Keratinocyte (primary cell): ENCODE measurements at regions not wholly inside any gene's neighbourhood (a gene's known extent, or its start where the extent isn't known, plus 50 kb on each side); places are given as distances from the start of the nearest gene placed in this dataset.

Source experiments
- DNase-seq: peaks from one replicate; pipeline ENCODE4 v3.0.0-alpha.2; 2011; ENCODE audit warnings: low read depth, missing footprints, low spot score
- FAIRE-seq: peaks from 2 replicates; lab custom pipeline; 2011; peaks lifted over from hg19 to GRCh38; lab: Jason Lieb, UNC
- H2AFZ ChIP-seq: 2 replicates; pipeline ENCODE4 v1.6.0; 2012; ENCODE audit warnings: low read length, control low read depth, inconsistent platforms; ENCODE audit not compliant: control insufficient read depth
- H3K27ac ChIP-seq: 2 replicates; pipeline ENCODE4 v1.5.1; 2011; ENCODE audit warnings: low read length; ENCODE audit not compliant: control insufficient read depth, insufficient read depth
- H3K27me3 ChIP-seq: 3 replicates; pipeline ENCODE4 v1.6.0; 2011; ENCODE audit warnings: low read length; ENCODE audit not compliant: control insufficient read depth, insufficient read depth; ENCODE audit errors: extremely low read depth
- H3K36me3 ChIP-seq, 2 experiments: 2 replicates in 1 of 2; 3 replicates in 1 of 2; pipeline ENCODE4 v1.5.1; 2011; ENCODE audit warnings: low read length in 2 of 2, mild to moderate bottlenecking in 1 of 2; ENCODE audit not compliant: control insufficient read depth in 2 of 2, insufficient read depth in 2 of 2; ENCODE audit errors: extremely low read depth in 1 of 2
- H3K4me1 ChIP-seq: 3 replicates; pipeline ENCODE4 v1.5.1; 2011; ENCODE audit warnings: low read length; ENCODE audit not compliant: control insufficient read depth, insufficient read depth; ENCODE audit errors: extremely low read depth
- H3K4me2 ChIP-seq: 3 replicates; pipeline ENCODE4 v1.6.0; 2011; ENCODE audit warnings: low read depth, low read length; ENCODE audit not compliant: control insufficient read depth, insufficient read depth; ENCODE audit errors: extremely low read depth
- H3K4me3 ChIP-seq, 3 experiments: fragments of 200-600 bp in 1 of 3; sonication (generic) in 1 of 3; 2 replicates in 2 of 3; 3 replicates in 1 of 3; pipeline ENCODE4 v1.5.1; 2011 to 2016; ENCODE audit warnings: low read length in 3 of 3, mild to moderate bottlenecking in 3 of 3, control low read depth in 2 of 3, inconsistent platforms in 1 of 3, low read depth in 1 of 3, mixed read lengths in 1 of 3, mixed run types in 1 of 3, moderate library complexity in 1 of 3; ENCODE audit not compliant: control insufficient read depth in 2 of 3, insufficient read depth in 2 of 3; ENCODE audit errors: extremely low read depth in 1 of 3
- H3K79me2 ChIP-seq: 2 replicates; pipeline ENCODE4 v1.6.0; 2012; ENCODE audit warnings: low read length; ENCODE audit not compliant: control insufficient read depth, insufficient read depth
- H3K9ac ChIP-seq: 3 replicates; pipeline ENCODE4 v1.6.0; 2011; ENCODE audit warnings: low read length; ENCODE audit not compliant: control insufficient read depth, insufficient read depth; ENCODE audit errors: extremely low read depth
- H3K9me1 ChIP-seq: 3 replicates; pipeline ENCODE4 v1.6.0; 2011; ENCODE audit warnings: low read length; ENCODE audit not compliant: control insufficient read depth, insufficient read depth; ENCODE audit errors: extremely low read depth
- H3K9me3 ChIP-seq: 2 replicates; pipeline ENCODE4 v1.5.1; 2012; ENCODE audit warnings: low read depth, low read length; ENCODE audit not compliant: control insufficient read depth
- H4K20me1 ChIP-seq: 3 replicates; pipeline ENCODE4 v1.6.0; 2011; ENCODE audit warnings: low read length; ENCODE audit not compliant: control insufficient read depth, insufficient read depth; ENCODE audit errors: extremely low read depth
- CTCF ChIP-seq, 3 experiments: IDR thresholded peaks in 1 of 3; conservative IDR thresholded peaks in 1 of 3; optimal IDR thresholded peaks in 1 of 3; 2 replicates in 2 of 3; 3 replicates in 1 of 3; pipeline versions ENCODE3 to v1.5.1; 2011; ENCODE audit warnings: low read length in 3 of 3, mild to moderate bottlenecking in 3 of 3, moderate library complexity in 2 of 3, control low read depth in 1 of 3, inconsistent platforms in 1 of 3; ENCODE audit not compliant: insufficient read depth in 2 of 3; ENCODE audit errors: extremely low read depth in 1 of 3
- EZH2 ChIP-seq: IDR thresholded peaks from one replicate; pipeline ENCODE4 v1.6.1; 2012; ENCODE audit warnings: inconsistent platforms, mild to moderate bottlenecking, low read length, moderate library complexity
- dilution Hi-C: fragments of 300-500 bp; cut with MboI; formaldehyde crosslinking; loops from one replicate; pipeline ENCODE4 v1.7.0; 2020; ENCODE audit warnings: low sequenced_read_pairs; ENCODE audit not compliant: extremely low pct_ligation_motif_present

GRCh38 chr5:124796495-124796894, 50.1 kb upstream of the ZNF608 start:
- H3K9ac ChIP-seq: no peak overlapping the region
- no peaks in the 10 kb centered on the region for H3K36me3 ChIP-seq
- DNase-seq (no peak), FAIRE-seq (no peak)
- H3K79me2 ChIP-seq: no peaks in the 10 kb centered on the region
- H3K27ac ChIP-seq: no peak overlapping the region
- no peak overlapping the region for H3K4me3 ChIP-seq
- dilution Hi-C loops: no loop called here
- H3K4me1 ChIP-seq: no peaks in the 10 kb centered on the region
- no peak overlapping the region for H3K4me2 ChIP-seq
- no peaks in the 10 kb centered on the region for H4K20me1 ChIP-seq
- H3K9me3 ChIP-seq: no peaks in the 10 kb centered on the region
- TF ChIP-seq EZH2: no peak
- TF ChIP-seq CTCF (optimal IDR thresholded peaks at IDR 0.05 in 1 of 3, IDR thresholded peaks at IDR 0.05 in 1 of 3, conservative IDR thresholded peaks at IDR 0.05 in 1 of 3; ENCODE audit: extremely low read depth in 1 of 3, insufficient read depth in 2 of 3, low read length in 3 of 3): no peak
- no peak overlapping the region for H2AFZ ChIP-seq
- H3K27me3 ChIP-seq: no peaks in the 10 kb centered on the region
- H3K9me1 ChIP-seq: no peaks in the 10 kb centered on the region

GRCh38 chr5:124797665-124798087, 51.2 kb upstream of the ZNF608 start:
- Histone ChIP-seq H3K4me1 (no peaks in the 10 kb centered on the region), H3K27me3 (no peaks in the 10 kb centered on the region), H4K20me1 (no peaks in the 10 kb centered on the region), H3K9me1 (no peaks in the 10 kb centered on the region), H3K9ac (no peak overlapping the region), H3K79me2 (no peaks in the 10 kb centered on the region), H3K4me3 (no peak overlapping the region), H3K36me3 (no peaks in the 10 kb centered on the region), H2AFZ (no peak overlapping the region), H3K9me3 (no peaks in the 10 kb centered on the region), H3K4me2 (no peak overlapping the region), H3K27ac (no peak overlapping the region)
- FAIRE-seq: no peak
- dilution Hi-C loops: no loop called here
- DNase-seq: no peak
- TF ChIP-seq CTCF (optimal IDR thresholded peaks at IDR 0.05 in 1 of 3, IDR thresholded peaks at IDR 0.05 in 1 of 3, conservative IDR thresholded peaks at IDR 0.05 in 1 of 3; ENCODE audit: extremely low read depth in 1 of 3, insufficient read depth in 2 of 3, low read length in 3 of 3) (no peak), EZH2 (no peak)
